ENCODE measurements at regions not wholly inside any gene's neighbourhood (a gene's known extent, or its start where the extent isn't known, plus 50 kb on each side); places are given as distances from the start of the nearest gene placed in this dataset.

- Histone ChIP-seq H3K36me3 (ENCODE audit: control insufficient read depth, insufficient read depth, low read length) (no peaks in the 10 kb centered on the region), H3K27me3 (ENCODE audit: control insufficient read depth, insufficient read depth, low read length) (no peaks in the 10 kb centered on the region), H2AFZ (replicated peaks; ENCODE audit: low read length, poor library complexity) (no peak overlapping the region), H2BK120ac (ENCODE audit: low read depth, low read length) (no peak overlapping the region), H4K20me1 (ENCODE audit: insufficient read depth, low read length) (no peaks in the 10 kb centered on the region), H3K4me2 (ENCODE audit: low read depth, low read length) (no peak overlapping the region), H2AK9ac (replicated peaks; ENCODE audit: low read depth, low read length, poor library complexity) (no peak overlapping the region), H3K4ac (ENCODE audit: low read depth, low read length) (no peak overlapping the region), H3K18ac (ENCODE audit: low read depth, low read length) (no peak overlapping the region), H3K27ac (ENCODE audit: insufficient read depth, low read length) (no peak overlapping the region), H4K8ac (ENCODE audit: low read depth in 2 of 2, low read length in 2 of 2) (no peak overlapping the region), H4K91ac (ENCODE audit: insufficient read depth, low read depth, low read length) (no peak overlapping the region), H3K9ac (ENCODE audit: low read depth, low read length) (no peak overlapping the region), H2AK5ac (ENCODE audit: low read depth, low read length) (no peak overlapping the region), H3K56ac (ENCODE audit: extremely low read depth, insufficient read depth, low read length) (no peak overlapping the region), H3K4me1 (ENCODE audit: control insufficient read depth, insufficient read depth, low read length) (no peaks in the 10 kb centered on the region), H3K79me1 (ENCODE audit: low read depth in 1 of 2, low read length in 2 of 2) (no peaks in the 10 kb centered on the region), H2BK20ac (ENCODE audit: low read depth, low read length) (no peak overlapping the region), H3K14ac (replicated peaks; ENCODE audit: low read depth, low read length) (no peak overlapping the region), H3K9me3 (ENCODE audit: control insufficient read depth, insufficient read depth, low read length) (no peaks in the 10 kb centered on the region), H3K9me1 (ENCODE audit: insufficient read depth, low read length) (no peaks in the 10 kb centered on the region), H4K5ac (ENCODE audit: low read depth, low read length) (no peak overlapping the region), H2BK15ac (ENCODE audit: low read depth, low read length) (no peak overlapping the region), H2BK5ac (ENCODE audit: low read depth, low read length, poor library complexity, severe bottlenecking) (no peak overlapping the region), H3K23ac (ENCODE audit: low read depth, low read length) (no peak overlapping the region), H3K4me3 (ENCODE audit: insufficient read depth, low read depth, low read length) (no peak overlapping the region)
- ChIA-PET CTCF (no interaction called here), POLR2A (ENCODE audit: unreplicated experiment) (no interaction called here)
- intact Hi-C loops (cut with micrococcal nuclease) (no loop called here), in situ Hi-C loops (cut with MboI; ENCODE audit: low sequenced_read_pairs) (no loop called here), dilution Hi-C loops (cut with HindIII; ENCODE audit: low sequenced_read_pairs, unreplicated experiment) (loop anchor here (5.0 kb wide), 1 partner anchor 37 kb away; no protein-coding TSS in a partner anchor)
- DNase-seq = no peak
- no peak for TF ChIP-seq MXI1 (IDR thresholded peaks at IDR 0.05; ENCODE audit: borderline replicate concordance, low read depth, low read length)
- no peak for TF ChIP-seq NFE2L2 (IDR thresholded peaks at IDR 0.05; ENCODE audit: low read depth, low read length)
- no peak for TF ChIP-seq MAZ (IDR thresholded peaks at IDR 0.05; ENCODE audit: borderline replicate concordance, low read depth, low read length)
- TF ChIP-seq BHLHE40 (IDR thresholded peaks at IDR 0.05; ENCODE audit: low read depth, low read length) = no peak
- TF ChIP-seq CTCF (conservative IDR thresholded peaks at IDR 0.05; ENCODE audit: low read depth, low read length) = no peak
- TF ChIP-seq POLR2A (IDR thresholded peaks at IDR 0.05; ENCODE audit: low read depth, low read length) = no peak
- no peak for TF ChIP-seq RCOR1 (IDR thresholded peaks at IDR 0.05; ENCODE audit: insufficient replicate concordance, low read length)
- no peak for TF ChIP-seq CHD1 (IDR thresholded peaks at IDR 0.05; ENCODE audit: low read depth, low read length)
- TF ChIP-seq SMC3 (IDR thresholded peaks at IDR 0.05; ENCODE audit: low read depth, low read length) = no peak
- no peak for TF ChIP-seq FOS (IDR thresholded peaks at IDR 0.05; ENCODE audit: low read depth, low read length)
- TF ChIP-seq ELK1 (IDR thresholded peaks at IDR 0.05; ENCODE audit: borderline replicate concordance, low read depth, low read length) = no peak
- no peak for TF ChIP-seq RFX5 (IDR thresholded peaks at IDR 0.05; ENCODE audit: low read depth, low read length)
- no peak for TF ChIP-seq MAFK (IDR thresholded peaks at IDR 0.05; ENCODE audit: low read depth, low read length)
- no CpG with 5 or more reads among the region's 2 CpGs for WGBS, 2 experiments (ENCODE audit: extremely low coverage in 2 of 2, insufficient read length in 1 of 2)
- no peak for ATAC-seq (ENCODE audit: low read depth)
- BruUV-seq (replicated peaks) = no TSS peak
Measured at GRCh38 chr9:30484690-30485089, 1899.8 kb upstream of the ACO1 start.
